Colonic mucosa (tissue), 4 donors: ENCODE measurements at regions not wholly inside any gene's neighbourhood (a gene's known extent, or its start where the extent isn't known, plus 50 kb on each side); places are given as distances from the start of the nearest gene placed in this dataset.
"Not testable (repeated sequence)": the region's sequence is repeated elsewhere in the genome, so short reads cannot be mapped to it uniquely, and the experiment has no call there.

ENCODE experiments used
- DNase-seq: peaks from one replicate; pipeline ENCODE4 v3.0.0-alpha.2; 2020
- H3K27ac ChIP-seq: fragments of 200-600 bp; one replicate; pipeline ENCODE4 v1.8.0; 2021
- H3K27me3 ChIP-seq: fragments of 200-600 bp; one replicate; pipeline ENCODE4 v1.8.0; 2021
- H3K36me3 ChIP-seq: fragments of 200-600 bp; one replicate; pipeline ENCODE4 v1.8.0; 2021
- H3K4me1 ChIP-seq: fragments of 200-600 bp; one replicate; pipeline ENCODE4 v1.8.0; 2021; ENCODE audit warnings: mild to moderate bottlenecking
- H3K4me3 ChIP-seq: fragments of 200-600 bp; one replicate; pipeline ENCODE4 v1.8.0; 2021
- H3K9ac ChIP-seq, 2 donors: one replicate each; pipeline ENCODE4 v1.7.0; 2013; ENCODE audit warnings: control low read depth in 2 of 2, low read depth in 2 of 2, low read length in 2 of 2
- H3K9me3 ChIP-seq: fragments of 200-600 bp; one replicate; pipeline ENCODE4 v1.8.0; 2021
- CTCF ChIP-seq: fragments of 200-600 bp; IDR thresholded peaks from one replicate; pipeline ENCODE4 v1.8.0; 2022; ENCODE audit warnings: antibody characterized with exemption, mild to moderate bottlenecking
- intact Hi-C: fragments of 100-400 bp; cut with DNase I; formaldehyde crosslinking; loops from one replicate; pipeline ENCODE4 v1.14.1; 2022
- donor health status: healthy.
- donor health status: DM: no; HTN: no; CAD: no.
- donor health status: DM: no; HTN: no; CAD: no.

GRCh38 chr14:24700511-24700910 lies 66.5 kb upstream of the GZMB start:
- Histone ChIP-seq H3K4me3 (no peak overlapping the region), H3K4me1 (no peaks in the 10 kb centered on the region), H3K27ac (no peak overlapping the region), H3K9me3 (no peaks in the 10 kb centered on the region), H3K9ac (no peak overlapping the region), H3K27me3 (no peaks in the 10 kb centered on the region), H3K36me3 (no peaks in the 10 kb centered on the region)
- TF ChIP-seq CTCF: no peak
- intact Hi-C loops: no loop called here
- no peak for DNase-seq

- H3K4me1 ChIP-seq: no peaks in the 10 kb centered on the region
- no peaks in the 10 kb centered on the region for H3K36me3 ChIP-seq
- H3K27ac ChIP-seq: no peak overlapping the region
- intact Hi-C loops: no loop called here
- H3K9me3 ChIP-seq: no peaks in the 10 kb centered on the region
- no peak overlapping the region for H3K4me3 ChIP-seq
- no peak for DNase-seq
- no peak overlapping the region for H3K9ac ChIP-seq
- no peak for TF ChIP-seq CTCF
- no peaks in the 10 kb centered on the region for H3K27me3 ChIP-seq
Observed at GRCh38 chr14:24699052-24699451, 65.1 kb upstream of the GZMB start.

- DNase-seq, H3K4me3 ChIP-seq, H3K9me3 ChIP-seq, H3K27me3 ChIP-seq, H3K27ac ChIP-seq, H3K9ac ChIP-seq, H3K36me3 ChIP-seq, intact Hi-C loops, H3K4me1 ChIP-seq: not testable (repeated sequence)
Observed at GRCh38 chr14:24696280-24696920, 62.4 kb upstream of the GZMB start.

GRCh38 chr14:24695265-24696241 lies 61.6 kb upstream of the GZMB start:
- Histone ChIP-seq H3K27ac (no peak overlapping the region), H3K4me3 (no peak overlapping the region), H3K9ac (peak overlapping the region in 1 of 2 donors; percentile 17), H3K4me1 (no peaks in the 10 kb centered on the region), H3K36me3 (no peaks in the 10 kb centered on the region), H3K9me3 (no peaks in the 10 kb centered on the region), H3K27me3 (no peaks in the 10 kb centered on the region)
- no peak for TF ChIP-seq CTCF
- intact Hi-C loops: no loop called here
- DNase-seq: no peak

GRCh38 chr14:24694680-24695079 lies 60.7 kb upstream of the GZMB start:
- no peak for DNase-seq
- Histone ChIP-seq H3K27me3 (no peaks in the 10 kb centered on the region), H3K9me3 (no peaks in the 10 kb centered on the region), H3K4me1 (no peaks in the 10 kb centered on the region), H3K4me3 (no peak overlapping the region), H3K9ac (no peak overlapping the region), H3K27ac (no peak overlapping the region), H3K36me3 (no peaks in the 10 kb centered on the region)
- TF ChIP-seq CTCF: no peak
- intact Hi-C loops: no loop called here

GRCh38 chr14:24693983-24694382 lies 60.0 kb upstream of the GZMB start:
- intact Hi-C loops: no loop called here
- no peak for TF ChIP-seq CTCF
- Histone ChIP-seq H3K4me1 (no peaks in the 10 kb centered on the region), H3K36me3 (no peaks in the 10 kb centered on the region), H3K27ac (no peak overlapping the region), H3K9me3 (no peaks in the 10 kb centered on the region), H3K9ac (no peak overlapping the region), H3K4me3 (no peak overlapping the region), H3K27me3 (no peaks in the 10 kb centered on the region)
- no peak for DNase-seq
